AG10803 (cell line): ENCODE measurements at regions not wholly inside any gene's neighbourhood (a gene's known extent, or its start where the extent isn't known, plus 50 kb on each side); places are given as distances from the start of the nearest gene placed in this dataset.

ENCODE experiments used
- DNase-seq: peaks from one replicate; pipeline ENCODE4 v3.0.0; 2010; ENCODE audit warnings: low read depth
- H3K4me3 ChIP-seq: 2 replicates; pipeline ENCODE4 v1.5.1; 2011; ENCODE audit warnings: mild to moderate bottlenecking, low read length, control low read depth
- TF ChIP-seq, protein P1 (sequence below): conservative IDR thresholded peaks from 2 replicates; pipeline ENCODE4 v1.5.1; 2011; ENCODE audit warnings: mild to moderate bottlenecking, low read length, control low read depth, inconsistent platforms

DNA sequence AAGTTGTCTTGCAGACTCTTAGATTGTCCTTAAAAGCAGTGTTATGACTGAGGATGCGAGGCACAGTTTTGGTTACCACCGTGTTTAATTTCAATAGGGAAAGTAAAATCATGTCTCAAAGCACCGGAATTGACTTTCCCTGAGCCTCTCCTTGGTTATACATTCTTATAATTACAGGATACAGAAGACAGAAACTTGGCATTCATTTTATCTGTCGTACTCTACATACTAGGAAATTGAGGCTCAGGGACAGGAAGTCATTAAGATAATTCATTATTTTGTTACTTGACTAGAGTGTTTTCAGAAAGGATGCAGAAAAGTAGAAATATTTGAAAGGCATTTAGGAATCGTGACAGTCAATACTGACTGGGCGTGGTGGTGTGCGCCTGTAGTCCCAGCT, 54.0 kb upstream of the SPATA31D4 start:
- no peak overlapping the region for H3K4me3 ChIP-seq
- DNase-seq, result no peak
- TF ChIP-seq, protein P1, sequence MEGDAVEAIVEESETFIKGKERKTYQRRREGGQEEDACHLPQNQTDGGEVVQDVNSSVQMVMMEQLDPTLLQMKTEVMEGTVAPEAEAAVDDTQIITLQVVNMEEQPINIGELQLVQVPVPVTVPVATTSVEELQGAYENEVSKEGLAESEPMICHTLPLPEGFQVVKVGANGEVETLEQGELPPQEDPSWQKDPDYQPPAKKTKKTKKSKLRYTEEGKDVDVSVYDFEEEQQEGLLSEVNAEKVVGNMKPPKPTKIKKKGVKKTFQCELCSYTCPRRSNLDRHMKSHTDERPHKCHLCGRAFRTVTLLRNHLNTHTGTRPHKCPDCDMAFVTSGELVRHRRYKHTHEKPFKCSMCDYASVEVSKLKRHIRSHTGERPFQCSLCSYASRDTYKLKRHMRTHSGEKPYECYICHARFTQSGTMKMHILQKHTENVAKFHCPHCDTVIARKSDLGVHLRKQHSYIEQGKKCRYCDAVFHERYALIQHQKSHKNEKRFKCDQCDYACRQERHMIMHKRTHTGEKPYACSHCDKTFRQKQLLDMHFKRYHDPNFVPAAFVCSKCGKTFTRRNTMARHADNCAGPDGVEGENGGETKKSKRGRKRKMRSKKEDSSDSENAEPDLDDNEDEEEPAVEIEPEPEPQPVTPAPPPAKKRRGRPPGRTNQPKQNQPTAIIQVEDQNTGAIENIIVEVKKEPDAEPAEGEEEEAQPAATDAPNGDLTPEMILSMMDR, result no peak

DNA sequence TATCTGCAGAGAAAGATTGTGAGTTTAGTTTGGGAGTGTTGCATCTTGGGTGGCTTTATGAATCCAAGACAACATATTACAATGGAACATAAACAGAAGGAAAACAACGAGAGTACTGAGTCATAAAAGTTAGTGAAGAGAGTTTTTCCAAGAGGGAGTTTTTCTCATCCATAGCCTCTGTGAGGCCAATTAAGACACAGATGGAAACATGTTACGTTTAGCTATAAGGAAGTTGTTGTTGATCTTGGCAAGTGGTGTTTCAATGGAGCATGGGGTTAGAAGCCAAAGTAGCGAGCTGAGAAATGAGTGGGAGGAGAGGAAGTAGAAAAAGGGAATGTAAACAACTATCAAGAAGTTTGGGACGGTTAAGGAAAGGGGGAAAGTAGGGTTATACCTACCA, 53.3 kb upstream of the SPATA31D4 start:
- TF ChIP-seq, protein P1, result no peak
- DNase-seq, result peak; percentile 56
- H3K4me3 ChIP-seq, result no peak overlapping the region

DNA sequence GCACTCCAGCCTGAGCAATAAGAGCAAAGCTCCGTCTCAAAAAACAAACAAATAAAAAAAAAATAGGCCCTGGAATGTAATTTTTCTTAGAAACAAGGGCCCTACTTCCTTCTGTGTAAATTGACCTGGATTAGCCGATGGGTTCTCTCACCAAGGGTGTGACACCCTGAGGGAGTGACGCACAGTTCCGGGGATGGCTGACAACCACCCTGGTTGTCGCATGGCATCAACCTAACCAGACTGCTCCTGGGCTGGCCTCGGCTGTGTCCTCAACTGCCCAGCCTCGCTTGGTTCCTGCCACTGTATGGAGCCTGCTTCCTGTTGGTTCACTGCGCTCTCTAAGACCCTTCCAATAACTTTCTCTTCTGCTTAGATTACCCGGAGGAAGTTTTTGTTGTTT, 51.2 kb upstream of the SPATA31D4 start:
- TF ChIP-seq, protein P1, result no peak
- no peak for DNase-seq
- H3K4me3 ChIP-seq, result no peak overlapping the region
